NB4 (cell line): ENCODE measurements at regions not wholly inside any gene's neighbourhood (a gene's known extent, or its start where the extent isn't known, plus 50 kb on each side); places are given as distances from the start of the nearest gene placed in this dataset.

Experiments used
- CTCF ChIP-seq: IDR thresholded peaks from one replicate; pipeline ENCODE4 v1.5.1; 2012; ENCODE audit warnings: low read depth, low read length
- POLR2A ChIP-seq: IDR thresholded peaks from 2 replicates; pipeline ENCODE4 v1.6.1; 2011; ENCODE audit warnings: mild to moderate bottlenecking; ENCODE audit not compliant: insufficient read length; ENCODE audit errors: extremely low read depth

GRCh38 chr5:125581311-125581710 lies 834.9 kb upstream of the ZNF608 start:
- no peak for TF ChIP-seq POLR2A
- TF ChIP-seq CTCF: no peak
